AG04450 (cell line): ENCODE measurements at regions not wholly inside any gene's neighbourhood (a gene's known extent, or its start where the extent isn't known, plus 50 kb on each side); places are given as distances from the start of the nearest gene placed in this dataset.

ENCODE experiments used
- CTCF ChIA-PET: fragments of 300-600, 350-600 bp; formaldehyde crosslinking; extraction: SDS; loops from one replicate; lab custom pipeline; 2022; ENCODE audit warnings: antibody characterized with exemption, inconsistent platforms; lab: Charles Lee
- POLR2A ChIA-PET: fragments of 350-600 bp; formaldehyde crosslinking; extraction: SDS; loops from one replicate; lab custom pipeline; 2021; ENCODE audit warnings: antibody characterized with exemption, inconsistent platforms; lab: Yijun Ruan, JAX
- DNase-seq: peaks from one replicate; pipeline ENCODE4 v3.0.0-alpha.2; 2011; ENCODE audit warnings: low read depth, low spot score
- H3K27ac ChIP-seq: one replicate; pipeline ENCODE4 v1.5.1; 2012; ENCODE audit warnings: low read depth, low read length, control low read depth
- H3K27me3 ChIP-seq: one replicate; pipeline ENCODE4 v1.6.0; 2012; ENCODE audit warnings: low read length; ENCODE audit not compliant: control insufficient read depth, insufficient read depth
- H3K4me3 ChIP-seq: 2 replicates; pipeline ENCODE4 v1.5.1; 2011; ENCODE audit warnings: mild to moderate bottlenecking, low read depth, low read length, control low read depth
- H3K9me3 ChIP-seq: 2 replicates; pipeline ENCODE4 v1.5.1; 2012; ENCODE audit warnings: low read length; ENCODE audit not compliant: control insufficient read depth, insufficient read depth
- CTCF ChIP-seq: IDR thresholded peaks from 2 replicates; pipeline ENCODE4 v1.5.1; 2011; ENCODE audit warnings: low read depth, low read length, control low read depth, inconsistent platforms

DNA sequence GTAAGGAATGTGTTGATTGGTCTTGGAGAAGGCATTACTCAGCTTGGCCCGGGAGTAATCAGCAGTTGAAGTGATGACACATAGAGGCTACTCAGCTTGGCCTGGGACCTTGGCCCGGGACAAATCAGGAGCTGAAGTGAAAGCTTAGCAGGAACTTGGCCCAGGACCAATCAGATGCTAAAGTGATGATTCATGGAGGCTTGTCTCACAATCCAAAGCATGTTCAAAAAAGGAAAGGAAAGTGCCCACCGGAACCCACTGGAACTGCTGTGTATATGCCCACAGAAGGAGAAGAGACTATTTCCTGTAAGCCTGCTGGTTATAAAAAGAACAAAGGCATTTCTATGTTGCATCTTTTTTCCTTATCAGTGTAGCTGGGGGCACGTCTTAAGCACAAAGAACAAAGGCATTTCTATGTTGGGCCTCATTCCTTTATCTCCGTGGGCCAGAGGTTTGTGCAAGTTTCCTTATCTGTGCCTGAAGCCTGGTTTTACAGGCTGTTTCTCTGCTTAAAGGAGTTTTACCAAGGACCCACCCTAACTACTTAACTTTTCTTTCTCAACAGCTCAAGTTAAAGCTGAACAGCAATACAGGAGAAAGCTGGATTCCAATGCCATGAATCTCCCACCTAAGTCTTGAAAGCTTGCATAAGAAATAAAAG is 1176.7 kb downstream of the NLGN4X start:
- Histone ChIP-seq H3K9me3 (no peaks in the 10 kb centered on the region), H3K27me3 (no peaks in the 10 kb centered on the region), H3K4me3 (no peak overlapping the region), H3K27ac (no peak overlapping the region)
- POLR2A ChIA-PET, result no interaction called here
- no peak for DNase-seq
- TF ChIP-seq CTCF, result no peak
- CTCF ChIA-PET, result no interaction called here

GRCh38 chrX:5042563-5042962 is 1186.1 kb downstream of the NLGN4X start:
- ChIA-PET CTCF (no interaction called here), POLR2A (no interaction called here)
- Histone ChIP-seq H3K9me3 (no peaks in the 10 kb centered on the region; the same call in 1 of the 2 replicates), H3K4me3 (no peak overlapping the region), H3K27me3 (no peaks in the 10 kb centered on the region), H3K27ac (no peak overlapping the region)
- TF ChIP-seq CTCF, result no peak
- DNase-seq, result no peak

GRCh38 chrX:5031792-5032191 is 1196.9 kb downstream of the NLGN4X start:
- ChIA-PET POLR2A (no interaction called here), CTCF (no interaction called here)
- Histone ChIP-seq H3K9me3 (peaks cover 9% of the 10 kb centered on the region), H3K27ac (no peak overlapping the region), H3K4me3 (no peak overlapping the region), H3K27me3 (no peaks in the 10 kb centered on the region)
- TF ChIP-seq CTCF, result no peak
- no peak for DNase-seq

- Histone ChIP-seq H3K27ac (no peak overlapping the region), H3K4me3 (no peak overlapping the region), H3K9me3 (no peaks in the 10 kb centered on the region), H3K27me3 (no peaks in the 10 kb centered on the region)
- TF ChIP-seq CTCF, result no peak
- ChIA-PET POLR2A (no interaction called here), CTCF (no interaction called here)
- no peak for DNase-seq
Observed at GRCh38 chrX:5015451-5015850, 1213.2 kb downstream of the NLGN4X start.

GRCh38 chrX:4994855-4995254 is 1233.8 kb downstream of the NLGN4X start:
- H3K27ac ChIP-seq, result no peak overlapping the region
- no peak overlapping the region for H3K4me3 ChIP-seq
- no peaks in the 10 kb centered on the region for H3K9me3 ChIP-seq
- no peak for DNase-seq
- no peak for TF ChIP-seq CTCF
- POLR2A ChIA-PET, result no interaction called here
- no peaks in the 10 kb centered on the region for H3K27me3 ChIP-seq
- CTCF ChIA-PET, result no interaction called here
